Heart right ventricle (tissue), 16 donors: ENCODE measurements at regions not wholly inside any gene's neighbourhood (a gene's known extent, or its start where the extent isn't known, plus 50 kb on each side); places are given as distances from the start of the nearest gene placed in this dataset.
"Not testable (repeated sequence)": the region's sequence is repeated elsewhere in the genome, so short reads cannot be mapped to it uniquely, and the experiment has no call there.

Experiments
- ATAC-seq, 8 donors: fragments of 200-7000 bp; cut with Tn5 transposase; one replicate each; pipeline ENCODE4 v1.9.1; 2020; ENCODE audit warnings: mild to moderate bottlenecking in 8 of 8, moderate library complexity in 8 of 8, moderate number of reproducible peaks in 1 of 8
- DNase-seq, 2 donors: peaks; one replicate each; pipeline ENCODE4 v3.0.0-alpha.2; 2020
- H3K27ac ChIP-seq, 10 donors: fragments of 200-600 bp; sonication (generic) in 2 of 10; one replicate each; pipeline versions ENCODE4 v1.5.0 to v1.8.0; 2020 to 2022; ENCODE audit warnings: mild to moderate bottlenecking in 3 of 10
- H3K27me3 ChIP-seq, 7 donors: fragments of 200-600 bp; one replicate each; pipeline ENCODE4 v1.8.0; 2021 to 2022; ENCODE audit warnings: mild to moderate bottlenecking in 2 of 7
- H3K36me3 ChIP-seq, 9 donors: fragments of 200-600 bp; sonication (generic) in 1 of 9; one replicate each; pipeline versions ENCODE4 v1.5.0 to v1.8.0; 2020 to 2022; ENCODE audit warnings: mild to moderate bottlenecking in 2 of 9
- H3K4me1 ChIP-seq, 9 donors: fragments of 200-600 bp; sonication (generic) in 1 of 9; one replicate each; pipeline versions ENCODE4 v1.5.0 to v1.8.0; 2020 to 2022; ENCODE audit warnings: mild to moderate bottlenecking in 4 of 9
- H3K4me3 ChIP-seq, 10 donors: fragments of 200-600 bp; sonication (generic) in 2 of 10; one replicate each; pipeline versions ENCODE4 v1.5.0 to v1.8.0; 2020 to 2022; ENCODE audit warnings: mild to moderate bottlenecking in 7 of 10, moderate library complexity in 2 of 10
- H3K9me3 ChIP-seq, 11 donors: fragments of 200-600 bp in 10 of 11; sonication (generic) in 2 of 11; one replicate each; pipeline versions ENCODE4 v1.5.0 to v1.8.0; 2013 to 2022; ENCODE audit warnings: mild to moderate bottlenecking in 2 of 11, control low read depth in 1 of 11, moderate library complexity in 1 of 11
- CTCF ChIP-seq, 9 donors: fragments of 200-600 bp; sonication (generic) in 2 of 9; IDR thresholded peaks; one replicate each; pipeline versions ENCODE4 v1.5.0 to v1.8.0; 2021 to 2022; ENCODE audit warnings: antibody characterized with exemption in 9 of 9, mild to moderate bottlenecking in 5 of 9, moderate library complexity in 1 of 9
- WGBS, 2 donors: extraction: QIAGEN DNeasy Blood & Tissue Kit; methylation state at CpG; one replicate each; pipeline ENCODE4 v1.1.7; 2013; ENCODE audit warnings: inconsistent platforms in 1 of 2; 5-methylcytosine and 5-hydroxymethylcytosine counted together
- intact Hi-C, 10 donors: fragments of 100-400 bp; cut with DNase I; formaldehyde crosslinking; loops; one replicate each; pipeline versions ENCODE4 v1.11.1 to v1.14.2; 2022
- donor health status: Arrhythmogenic right ventricular cardiomyopathy.
- donor health status: ischemic (EF 13 %, LVEDD 7.1; RV severe dilation, severe dysfunction).
- donor health status: healthy with polysubstance abuse.
- donor health status: DM: no; HTN: yes; CAD: no.
- donor health status: DM: no; HTN: no; CAD: no.
- donor health status: ischemic (EF 25% LVEDD 6.9; RV normal size, moderate dysfunction).
- donor health status: ischemic (EF 25% LVEDD 5.7; RV mildly dilated, moderate dysfunction).
- donor health status: healthy.
- donor health status: DM: yes; HTN: yes; CAD: no.
- donor health status: Ischemic cardiomyopathy.
- donor health status: ischemic (EF 35%, LVEDD 5.7; RV mildly dilated, moderate dysfunction).
- donor health status: nonischemic (EF 11% LVEDD 7.7; RV severe dilation, severe dysfunction).
- donor health status: DM: yes; HTN: yes; CAD: no.
- donor health status: PGD.
- donor health status: ischemic (EF 29% LVEDD 5.4; RV normal size, mild dysfunction).
- donor health status: nonischemic (EF 23%, LVEDD 6.1; RV moderate dilation, normal function).

GRCh38 chr2:64249426-64249825 is 105.2 kb upstream of the PELI1 start:
- 86 to 98% methylated on average over 3 of the region's 3 CpGs for WGBS, 2 donors
- Histone ChIP-seq H3K4me3 (no peak overlapping the region), H3K27me3 (no peaks in the 10 kb centered on the region), H3K4me1 (peaks cover 0 to 7% (median 0%) of the 10 kb centered on the region in 9 donors), H3K9me3 (no peaks in the 10 kb centered on the region), H3K36me3 (no peaks in the 10 kb centered on the region), H3K27ac (no peak overlapping the region)
- ATAC-seq (no peak), DNase-seq (no peak)
- intact Hi-C loops = no loop called here
- no peak for TF ChIP-seq CTCF (IDR thresholded peaks at IDR 0.05)

GRCh38 chr2:64250063-64250462 is 105.8 kb upstream of the PELI1 start:
- ATAC-seq = no peak

GRCh38 chr2:64250751-64251423 is 106.7 kb upstream of the PELI1 start:
- DNase-seq = no peak
- Histone ChIP-seq H3K4me1 (peaks cover 0 to 7% (median 0%) of the 10 kb centered on the region in 9 donors), H3K27ac (no peak overlapping the region), H3K9me3 (no peaks in the 10 kb centered on the region), H3K36me3 (no peaks in the 10 kb centered on the region), H3K4me3 (no peak overlapping the region), H3K27me3 (no peaks in the 10 kb centered on the region)
- WGBS, 2 donors = 89 to 92% methylated on average over 7 of the region's 7 CpGs
- ATAC-seq = no peak
- TF ChIP-seq CTCF (IDR thresholded peaks at IDR 0.05) = no peak
- intact Hi-C loops = no loop called here

More at GRCh38 chr2:64250063-64250462, 105.8 kb upstream of the PELI1 start:
- Histone ChIP-seq H3K9me3 (no peaks in the 10 kb centered on the region), H3K27me3 (no peaks in the 10 kb centered on the region), H3K36me3 (no peaks in the 10 kb centered on the region), H3K27ac (peak overlapping the region in 1 of 10 donors; percentile 2), H3K4me1 (peaks cover 0 to 7% (median 0%) of the 10 kb centered on the region in 9 donors), H3K4me3 (no peak overlapping the region)
- TF ChIP-seq CTCF (IDR thresholded peaks at IDR 0.05) = no peak
- DNase-seq = no peak
- intact Hi-C loops = no loop called here
- 90 to 95% methylated on average over 2 of the region's 2 CpGs for WGBS, 2 donors

GRCh38 chr2:64251497-64252250 is 107.5 kb upstream of the PELI1 start:
- no peak for ATAC-seq
- whole genome bisulfite sequencing, 2 donors = 74 to 80% methylated on average over 5 of the region's 5 CpGs
- no peak overlapping the region for H3K4me3 ChIP-seq
- intact Hi-C loops = no loop called here
- no peak overlapping the region for H3K27ac ChIP-seq
- no peaks in the 10 kb centered on the region for H3K27me3 ChIP-seq
- TF ChIP-seq CTCF (IDR thresholded peaks at IDR 0.05) = no peak
- no peaks in the 10 kb centered on the region for H3K36me3 ChIP-seq
- DNase-seq = no peak
- H3K9me3 ChIP-seq = no peaks in the 10 kb centered on the region
- H3K4me1 ChIP-seq = peaks cover 0 to 7% (median 0%) of the 10 kb centered on the region in 9 donors

GRCh38 chr2:64252251-64252978 is 108.2 kb upstream of the PELI1 start:
- ATAC-seq, intact Hi-C loops, H3K9me3 ChIP-seq, H3K4me3 ChIP-seq, H3K4me1 ChIP-seq, H3K27me3 ChIP-seq, DNase-seq, H3K36me3 ChIP-seq, H3K27ac ChIP-seq: not testable (repeated sequence)
- WGBS, 2 donors = 74 to 92% methylated on average over 9 of the region's 11 CpGs

GRCh38 chr2:64253421-64253820 is 109.2 kb upstream of the PELI1 start:
- H3K9me3 ChIP-seq, H3K4me1 ChIP-seq, DNase-seq, H3K4me3 ChIP-seq, H3K36me3 ChIP-seq, ATAC-seq, intact Hi-C loops, H3K27me3 ChIP-seq, H3K27ac ChIP-seq: not testable (repeated sequence)
- WGBS, 2 donors = 69 to 91% methylated on average over 9 of the region's 9 CpGs
